SK-N-SH (cell line): ENCODE measurements at regions not wholly inside any gene's neighbourhood (a gene's known extent, or its start where the extent isn't known, plus 50 kb on each side); places are given as distances from the start of the nearest gene placed in this dataset.

Experiments
- CTCF ChIA-PET: fragments of 300-600, 350-600 bp; formaldehyde crosslinking; extraction: SDS; loops from one replicate; lab custom pipeline; 2021; lab: Yijun Ruan, JAX
- POLR2A ChIA-PET: fragments of 350-600 bp; sonication (Branson Sonifier 250); formaldehyde crosslinking; extraction: SDS; loops from one replicate; lab custom pipeline; 2020; ENCODE audit warnings: antibody characterized with exemption, inconsistent platforms; lab: Yijun Ruan, JAX
- DNase-seq: peaks from one replicate; pipeline ENCODE4 v3.0.0; 2012
- H2AFZ ChIP-seq: fragments of 200-600 bp; sonication (generic); 2 replicates; pipeline ENCODE4 v1.8.1; 2016; ENCODE audit warnings: antibody characterized with exemption, mild to moderate bottlenecking, low read depth
- H3F3A ChIP-seq: fragments of 200-600 bp; sonication (generic); replicated peaks from 2 replicates; pipeline ENCODE3; 2016; ENCODE audit warnings: antibody characterized with exemption, mild to moderate bottlenecking; ENCODE audit not compliant: insufficient read depth
- H3K27ac ChIP-seq, 2 experiments: fragments of 200-500 bp in 1 of 2; fragments of 200-600 bp in 1 of 2; sonication (Bioruptor generic) in 1 of 2; sonication (generic), shearing (Covaris generic) in 1 of 2; 2 replicates each; pipeline versions ENCODE4 v1.5.1 to v1.6.1; 2014 to 2016; ENCODE audit warnings: low read depth in 2 of 2, inconsistent platforms in 1 of 2, low read length in 1 of 2, mild to moderate bottlenecking in 1 of 2, mixed read lengths in 1 of 2
- H3K27me3 ChIP-seq: fragments of 200-600 bp; sonication (generic), shearing (Covaris generic); 2 replicates; pipeline ENCODE4 v1.6.1; 2016; ENCODE audit warnings: mixed run types; ENCODE audit not compliant: insufficient read depth
- H3K36me3 ChIP-seq, 2 experiments: fragments of 200-500 bp in 1 of 2; fragments of 200-600 bp in 1 of 2; sonication (Bioruptor generic) in 1 of 2; sonication (generic) in 1 of 2; replicated peaks in 1 of 2; 2 replicates each; pipeline versions ENCODE3 to v1.5.1; 2014 to 2016; ENCODE audit warnings: low read length in 1 of 2, mild to moderate bottlenecking in 1 of 2; ENCODE audit not compliant: insufficient read depth in 2 of 2, control insufficient read depth in 1 of 2
- H3K4me1 ChIP-seq, 2 experiments: fragments of 200-500 bp in 1 of 2; fragments of 200-600 bp in 1 of 2; sonication (Bioruptor generic) in 1 of 2; sonication (generic), shearing (Covaris generic) in 1 of 2; 2 replicates each; pipeline versions ENCODE4 v1.5.1 to v1.6.1; 2014 to 2016; ENCODE audit warnings: low read depth in 1 of 2, low read length in 1 of 2, mixed run types in 1 of 2; ENCODE audit not compliant: insufficient read depth in 2 of 2, control insufficient read depth in 1 of 2
- H3K4me2 ChIP-seq: fragments of 200-600 bp; sonication (generic), shearing (Covaris generic); 2 replicates; pipeline ENCODE4 v1.6.1; 2017; ENCODE audit warnings: mixed run types
- H3K4me3 ChIP-seq, 2 experiments: fragments of 200-500 bp in 1 of 2; fragments of 200-600 bp in 1 of 2; sonication (Bioruptor generic) in 1 of 2; sonication (generic), shearing (Covaris generic) in 1 of 2; 2 replicates each; pipeline versions ENCODE4 v1.5.1 to v1.8.1; 2014 to 2016; ENCODE audit warnings: low read depth in 2 of 2, inconsistent platforms in 1 of 2, low read length in 1 of 2, mild to moderate bottlenecking in 1 of 2, mixed read lengths in 1 of 2, moderate library complexity in 1 of 2
- H3K79me2 ChIP-seq: fragments of 200-600 bp; sonication (generic); 2 replicates; pipeline ENCODE4 v1.8.1; 2017; ENCODE audit warnings: mild to moderate bottlenecking; ENCODE audit not compliant: insufficient read depth
- H3K9ac ChIP-seq: fragments of 200-600 bp; sonication (generic); 2 replicates; pipeline ENCODE4 v1.6.1; 2017; ENCODE audit warnings: mixed run types
- H3K9me2 ChIP-seq: fragments of 200-600 bp; sonication (generic); 2 replicates; pipeline ENCODE4 v1.6.1; 2017; ENCODE audit warnings: mixed run types
- H3K9me3 ChIP-seq: fragments of 200-600 bp; sonication (generic); 2 replicates; pipeline ENCODE4 v1.6.1; 2017; ENCODE audit warnings: mixed run types, mild to moderate bottlenecking, moderate library complexity
- H4K20me1 ChIP-seq: fragments of 200-600 bp; sonication (generic); 2 replicates; pipeline ENCODE4 v1.6.1; 2017; ENCODE audit warnings: mild to moderate bottlenecking, mixed run types; ENCODE audit not compliant: insufficient read depth
- CHD2 ChIP-seq: fragments of 150-350 bp; IDR thresholded peaks from 2 replicates; pipeline ENCODE4 v1.6.1; 2018; ENCODE audit warnings: low read length; ENCODE audit not compliant: partially characterized antibody
- EP300 ChIP-seq, 2 experiments: IDR thresholded peaks; 2 replicates each; pipeline versions ENCODE4 v1.4.0 to v1.6.1; 2012; ENCODE audit warnings: borderline replicate concordance in 1 of 2, low read depth in 1 of 2, low read length in 1 of 2
- EZH2phosphoT487 ChIP-seq: fragments of 200-600 bp; sonication (generic); IDR thresholded peaks from 2 replicates; pipeline ENCODE4 v1.6.1; 2017; ENCODE audit warnings: low read depth, mixed run types, mild to moderate bottlenecking, antibody characterized with exemption, moderate library complexity, borderline replicate concordance
- FOSL2 ChIP-seq: IDR thresholded peaks from 2 replicates; pipeline ENCODE4 v1.4.0; 2012; ENCODE audit warnings: low read depth, mild to moderate bottlenecking, moderate library complexity, borderline replicate concordance
- GABPA ChIP-seq: IDR thresholded peaks from 2 replicates; pipeline ENCODE4 v1.4.0; 2012; ENCODE audit warnings: low read depth, mild to moderate bottlenecking
- GATA2 ChIP-seq: sonication (generic); formaldehyde crosslinking; IDR thresholded peaks from 2 replicates; pipeline ENCODE4 v1.5.0; 2020; ENCODE audit warnings: mild to moderate bottlenecking, missing genetic modification reagents
- JUND ChIP-seq: IDR thresholded peaks from 2 replicates; pipeline ENCODE4 v1.4.0; 2012
- MEF2A ChIP-seq: IDR thresholded peaks from 2 replicates; pipeline ENCODE4 v1.4.0; 2012; ENCODE audit warnings: low read depth, borderline replicate concordance
- RCOR1 ChIP-seq: fragments of 150-350 bp; IDR thresholded peaks from 2 replicates; pipeline ENCODE4 v1.6.1; 2017; ENCODE audit warnings: antibody characterized with exemption, low read length
- RFX5 ChIP-seq: IDR thresholded peaks from 2 replicates; pipeline ENCODE4 v1.6.1; 2012; ENCODE audit warnings: mild to moderate bottlenecking, improper control_type of control experiment, low read length
- RXRA ChIP-seq: IDR thresholded peaks from 2 replicates; pipeline ENCODE4 v1.4.0; 2012; ENCODE audit warnings: low read depth, mild to moderate bottlenecking, borderline replicate concordance
- SIN3A ChIP-seq: IDR thresholded peaks from 2 replicates; pipeline ENCODE4 v1.6.1; 2012; ENCODE audit warnings: low read depth, mild to moderate bottlenecking, low read length, moderate library complexity, borderline replicate concordance
- TAF1 ChIP-seq: IDR thresholded peaks from 2 replicates; pipeline ENCODE4 v1.6.1; 2012; ENCODE audit warnings: low read depth, mild to moderate bottlenecking, low read length, moderate library complexity, borderline replicate concordance
- TCF12 ChIP-seq: IDR thresholded peaks from 2 replicates; pipeline ENCODE4 v1.4.0; 2012
- TEAD4 ChIP-seq: IDR thresholded peaks from 2 replicates; pipeline ENCODE4 v1.4.0; 2012; ENCODE audit warnings: mild to moderate bottlenecking, borderline replicate concordance; ENCODE audit not compliant: insufficient read depth
- ZBTB33 ChIP-seq: IDR thresholded peaks from 2 replicates; pipeline ENCODE4 v1.4.0; 2012; ENCODE audit warnings: low read depth, borderline replicate concordance
- WGBS: methylation state at CpG from one replicate; pipeline ENCODE4 v1.1.6; 2017; ENCODE audit warnings: low lambda C conversion rate; 5-methylcytosine and 5-hydroxymethylcytosine counted together
- TF ChIP-seq, protein P1 (sequence below): IDR thresholded peaks from 2 replicates; pipeline ENCODE4; 2012
- TF ChIP-seq, protein P2 (sequence below): fragments of 200-600 bp; sonication (generic); IDR thresholded peaks from 2 replicates; pipeline ENCODE4 v1.6.1; 2017; ENCODE audit warnings: antibody characterized with exemption, mild to moderate bottlenecking, moderate library complexity

DNA sequence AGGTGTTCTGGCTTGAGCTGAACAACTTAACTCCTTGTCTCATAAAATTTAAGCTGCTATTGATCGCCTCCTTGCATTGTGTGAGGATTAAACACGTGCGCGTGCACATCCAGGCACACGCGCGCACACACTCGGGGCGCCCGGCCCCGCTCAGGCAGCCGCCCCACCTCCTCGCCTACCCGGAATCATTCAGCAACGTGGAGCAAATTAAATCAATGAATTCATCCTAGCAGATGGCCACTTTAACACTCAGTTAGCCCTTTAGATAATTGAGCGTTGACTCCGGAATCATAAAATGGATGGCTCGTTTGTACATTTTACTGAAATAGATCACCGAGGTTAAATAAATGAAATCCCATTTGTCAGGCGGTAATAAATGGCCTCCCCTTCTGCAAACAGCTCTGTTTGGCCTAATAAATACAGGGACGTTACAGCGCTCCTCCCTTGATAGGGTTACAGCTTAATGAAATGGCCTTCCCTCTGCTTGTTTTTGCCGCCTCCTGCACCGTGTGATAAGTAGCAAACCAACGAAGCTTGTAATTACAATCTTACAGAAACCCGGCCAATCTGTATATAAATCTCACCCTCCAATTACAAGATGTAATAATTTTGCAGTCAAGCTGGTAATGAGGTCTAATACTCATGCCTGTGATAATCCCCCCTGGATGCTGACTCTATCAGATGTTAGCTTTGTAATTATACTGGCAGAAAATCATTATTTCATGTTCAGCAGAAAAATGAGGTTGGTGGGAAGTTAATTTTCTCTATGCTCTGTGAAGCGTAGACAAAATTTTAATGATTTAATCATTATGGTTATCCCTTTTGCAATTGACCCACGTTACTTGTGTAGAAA, 229.7 kb upstream of the IRX4 start:
- Histone ChIP-seq H2AFZ (no peak overlapping the region), H3K4me2 (no peak overlapping the region), H3K9me3 (no peaks in the 10 kb centered on the region), H3K9ac (no peak overlapping the region), H3K4me3 (no peak overlapping the region), H3K27ac (no peak overlapping the region), H3K27me3 (peaks cover 32% of the 10 kb centered on the region), H3K36me3 (no peaks in the 10 kb centered on the region), H4K20me1 (no peaks in the 10 kb centered on the region), H3K9me2 (no peaks in the 10 kb centered on the region), H3K79me2 (no peaks in the 10 kb centered on the region), H3K4me1 (no peaks in the 10 kb centered on the region), H3F3A (no peaks in the 10 kb centered on the region)
- WGBS: 8% methylated on average over 28 of the region's 28 CpGs
- CTCF ChIA-PET: no interaction called here
- no peak for DNase-seq
- POLR2A ChIA-PET: no interaction called here
- TF ChIP-seq EP300 (IDR thresholded peaks at IDR 0.05; ENCODE audit: borderline replicate concordance in 1 of 2, low read depth in 1 of 2, low read length in 1 of 2): no peak
- TF ChIP-seq, protein P1, sequence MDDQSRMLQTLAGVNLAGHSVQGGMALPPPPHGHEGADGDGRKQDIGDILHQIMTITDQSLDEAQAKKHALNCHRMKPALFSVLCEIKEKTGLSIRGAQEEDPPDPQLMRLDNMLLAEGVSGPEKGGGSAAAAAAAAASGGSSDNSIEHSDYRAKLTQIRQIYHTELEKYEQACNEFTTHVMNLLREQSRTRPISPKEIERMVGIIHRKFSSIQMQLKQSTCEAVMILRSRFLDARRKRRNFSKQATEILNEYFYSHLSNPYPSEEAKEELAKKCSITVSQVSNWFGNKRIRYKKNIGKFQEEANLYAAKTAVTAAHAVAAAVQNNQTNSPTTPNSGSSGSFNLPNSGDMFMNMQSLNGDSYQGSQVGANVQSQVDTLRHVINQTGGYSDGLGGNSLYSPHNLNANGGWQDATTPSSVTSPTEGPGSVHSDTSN: no peak
- no peak for TF ChIP-seq RCOR1
- TF ChIP-seq FOSL2: no peak
- TF ChIP-seq, protein P2, sequence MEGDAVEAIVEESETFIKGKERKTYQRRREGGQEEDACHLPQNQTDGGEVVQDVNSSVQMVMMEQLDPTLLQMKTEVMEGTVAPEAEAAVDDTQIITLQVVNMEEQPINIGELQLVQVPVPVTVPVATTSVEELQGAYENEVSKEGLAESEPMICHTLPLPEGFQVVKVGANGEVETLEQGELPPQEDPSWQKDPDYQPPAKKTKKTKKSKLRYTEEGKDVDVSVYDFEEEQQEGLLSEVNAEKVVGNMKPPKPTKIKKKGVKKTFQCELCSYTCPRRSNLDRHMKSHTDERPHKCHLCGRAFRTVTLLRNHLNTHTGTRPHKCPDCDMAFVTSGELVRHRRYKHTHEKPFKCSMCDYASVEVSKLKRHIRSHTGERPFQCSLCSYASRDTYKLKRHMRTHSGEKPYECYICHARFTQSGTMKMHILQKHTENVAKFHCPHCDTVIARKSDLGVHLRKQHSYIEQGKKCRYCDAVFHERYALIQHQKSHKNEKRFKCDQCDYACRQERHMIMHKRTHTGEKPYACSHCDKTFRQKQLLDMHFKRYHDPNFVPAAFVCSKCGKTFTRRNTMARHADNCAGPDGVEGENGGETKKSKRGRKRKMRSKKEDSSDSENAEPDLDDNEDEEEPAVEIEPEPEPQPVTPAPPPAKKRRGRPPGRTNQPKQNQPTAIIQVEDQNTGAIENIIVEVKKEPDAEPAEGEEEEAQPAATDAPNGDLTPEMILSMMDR: no peak
- TF ChIP-seq RXRA: no peak
- no peak for TF ChIP-seq JUND
- no peak for TF ChIP-seq TEAD4
- no peak for TF ChIP-seq CHD2
- no peak for TF ChIP-seq SIN3A

GRCh38 chr5:2111569-2112105, 228.9 kb upstream of the IRX4 start:
- ChIA-PET CTCF (no interaction called here), POLR2A (no interaction called here)
- Histone ChIP-seq H2AFZ (no peak overlapping the region), H3K4me3 (no peak overlapping the region), H3K79me2 (no peaks in the 10 kb centered on the region), H3K4me1 (no peaks in the 10 kb centered on the region), H3K9ac (no peak overlapping the region), H4K20me1 (no peaks in the 10 kb centered on the region), H3K27me3 (peaks cover 28% of the 10 kb centered on the region), H3K27ac (no peak overlapping the region), H3K4me2 (no peak overlapping the region), H3K9me2 (no peaks in the 10 kb centered on the region), H3F3A (no peaks in the 10 kb centered on the region), H3K36me3 (no peaks in the 10 kb centered on the region), H3K9me3 (no peaks in the 10 kb centered on the region)
- WGBS: 26% methylated on average over 19 of the region's 36 CpGs
- no peak for DNase-seq
- TF ChIP-seq RFX5 (no peak), ZBTB33 (no peak), TCF12 (no peak), EZH2phosphoT487 (no peak), GATA2 (CRISPR knock-in tag) (no peak), GABPA (no peak), MEF2A (no peak), TAF1 (no peak), CHD2 (no peak)
- TF ChIP-seq, protein P2: no peak
